Anterior cingulate cortex (tissue), 58 donors: ENCODE measurements at regions not wholly inside any gene's neighbourhood (a gene's known extent, or its start where the extent isn't known, plus 50 kb on each side); places are given as distances from the start of the nearest gene placed in this dataset.

Experiments
- DNase-seq, 58 donors: peaks; one replicate each; lab custom pipeline; 2025; lab: John Stamatoyannopoulos, UW

- no peak for DNase-seq
Measured at GRCh38 chr1:59044535-59045121, 252.3 kb upstream of the FGGY start.

GRCh38 chr1:59045137-59045536, 251.8 kb upstream of the FGGY start:
- no peak for DNase-seq

- DNase-seq, result no peak
Measured at GRCh38 chr1:59045636-59046035, 251.3 kb upstream of the FGGY start.

- no peak for DNase-seq
Measured at GRCh38 chr1:59046134-59046533, 250.8 kb upstream of the FGGY start.

GRCh38 chr1:59046730-59047157, 250.2 kb upstream of the FGGY start:
- peak in 1 of 58 donors; percentile 9 for DNase-seq

GRCh38 chr1:59051007-59051406, 245.9 kb upstream of the FGGY start:
- no peak for DNase-seq

- DNase-seq, result no peak
Measured at GRCh38 chr1:59052166-59052590, 244.7 kb upstream of the FGGY start.

- DNase-seq, result no peak
Measured at GRCh38 chr1:59054172-59054571, 242.7 kb upstream of the FGGY start.

- DNase-seq, result no peak
Measured at GRCh38 chr1:59055908-59056719, 240.8 kb upstream of the FGGY start.

- DNase-seq, result no peak
Measured at GRCh38 chr1:59057211-59057694, 239.6 kb upstream of the FGGY start.

GRCh38 chr1:59057796-59058195, 239.1 kb upstream of the FGGY start:
- DNase-seq, result no peak

- no peak for DNase-seq
Measured at GRCh38 chr1:59058665-59059439, 238.0 kb upstream of the FGGY start.

GRCh38 chr1:59061876-59062275, 235.0 kb upstream of the FGGY start:
- peak in 11 of 58 donors; percentile 3 to 64 (median 8) for DNase-seq

- DNase-seq, result no peak
Measured at GRCh38 chr1:59062743-59063142, 234.2 kb upstream of the FGGY start.

- no peak for DNase-seq
Measured at GRCh38 chr1:59063501-59063900, 233.4 kb upstream of the FGGY start.

GRCh38 chr1:59064592-59064991, 232.3 kb upstream of the FGGY start:
- no peak for DNase-seq

GRCh38 chr1:59066236-59066635, 230.7 kb upstream of the FGGY start:
- DNase-seq, result no peak

- no peak for DNase-seq
Measured at GRCh38 chr1:59070610-59071009, 226.3 kb upstream of the FGGY start.

GRCh38 chr1:59071289-59071688, 225.6 kb upstream of the FGGY start:
- DNase-seq, result no peak

- no peak for DNase-seq
Measured at GRCh38 chr1:59071876-59072582, 224.9 kb upstream of the FGGY start.

- DNase-seq, result peak in 2 of 58 donors; percentile 3 to 7
Measured at GRCh38 chr1:59072583-59072947, 224.3 kb upstream of the FGGY start.
